Calu3 (cell line): ENCODE measurements at regions not wholly inside any gene's neighbourhood (a gene's known extent, or its start where the extent isn't known, plus 50 kb on each side); places are given as distances from the start of the nearest gene placed in this dataset.

Experiments
- BruUV-seq: library from RNA; stranded (reverse); fragments of 400-500 nt; replicated peaks from 2 replicates; lab custom pipeline; 2021; lab: Mats Ljungman, UMichigan
- CTCF ChIA-PET: fragments of 300-600 bp; sonication (Branson Sonifier 250); formaldehyde crosslinking; loops from one replicate; lab custom pipeline; 2022; ENCODE audit warnings: antibody characterized with exemption; lab: Charles Lee
- DNase-seq: peaks from one replicate; pipeline ENCODE4 v3.0.0; 2022
- H3K27ac Mint-ChIP-seq: one replicate; pipeline ENCODE4 v1.8.0; 2022; ENCODE audit warnings: mixed read lengths; ENCODE audit not compliant: unreplicated experiment
- H3K27me3 Mint-ChIP-seq: one replicate; pipeline ENCODE4 v1.8.0; 2022; ENCODE audit warnings: mixed read lengths; ENCODE audit not compliant: unreplicated experiment
- H3K36me3 Mint-ChIP-seq: one replicate; pipeline ENCODE4 v1.8.0; 2022; ENCODE audit warnings: mild to moderate bottlenecking, moderate library complexity, mixed read lengths; ENCODE audit not compliant: insufficient read depth, unreplicated experiment
- H3K4me1 Mint-ChIP-seq: one replicate; pipeline ENCODE4 v1.8.0; 2022; ENCODE audit warnings: mild to moderate bottlenecking, low read depth, mixed read lengths; ENCODE audit not compliant: unreplicated experiment
- H3K4me3 Mint-ChIP-seq: one replicate; pipeline ENCODE4 v1.8.0; 2022; ENCODE audit warnings: mild to moderate bottlenecking, low read depth, moderate library complexity, mixed read lengths; ENCODE audit not compliant: unreplicated experiment
- H3K9me3 Mint-ChIP-seq: one replicate; pipeline ENCODE4 v1.8.0; 2022; ENCODE audit warnings: low read depth, mixed read lengths; ENCODE audit not compliant: unreplicated experiment
- CTCF ChIP-seq: fragments of 200-600 bp; IDR thresholded peaks from one replicate; pipeline ENCODE4 v1.8.0; 2022; ENCODE audit warnings: antibody characterized with exemption; ENCODE audit not compliant: unreplicated experiment
- intact Hi-C: fragments of 100-400 bp; cut with micrococcal nuclease; formaldehyde crosslinking; loops from one replicate; pipeline ENCODE4 v1.10.0; 2022; ENCODE audit not compliant: unreplicated experiment

- Mint-ChIP-seq H3K27ac (no peak overlapping the region), H3K36me3 (no peaks in the 10 kb centered on the region), H3K27me3 (no peaks in the 10 kb centered on the region), H3K4me1 (no peaks in the 10 kb centered on the region), H3K4me3 (no peak overlapping the region), H3K9me3 (peaks cover 3% of the 10 kb centered on the region)
- intact Hi-C loops, result no loop called here
- TF ChIP-seq CTCF, result no peak
- no TSS peak for BruUV-seq
- no peak for DNase-seq
- CTCF ChIA-PET, result no interaction called here
Measured at GRCh38 chr3:157741607-157742006, 238.4 kb upstream of the VEPH1 start.

GRCh38 chr3:157738441-157738840 is 235.2 kb upstream of the VEPH1 start:
- H3K9me3 Mint-ChIP-seq, result peaks cover 8% of the 10 kb centered on the region
- CTCF ChIA-PET, result no interaction called here
- TF ChIP-seq CTCF, result no peak
- intact Hi-C loops, result no loop called here
- H3K4me3 Mint-ChIP-seq, result no peak overlapping the region
- H3K27ac Mint-ChIP-seq, result no peak overlapping the region
- no peaks in the 10 kb centered on the region for H3K27me3 Mint-ChIP-seq
- no peak for DNase-seq
- no peaks in the 10 kb centered on the region for H3K36me3 Mint-ChIP-seq
- H3K4me1 Mint-ChIP-seq, result no peaks in the 10 kb centered on the region
- BruUV-seq, result no TSS peak

- Mint-ChIP-seq H3K4me3 (no peak overlapping the region), H3K27ac (no peak overlapping the region), H3K36me3 (no peaks in the 10 kb centered on the region), H3K9me3 (peaks cover 4% of the 10 kb centered on the region), H3K4me1 (no peaks in the 10 kb centered on the region), H3K27me3 (peaks cover 35% of the 10 kb centered on the region)
- no peak for DNase-seq
- TF ChIP-seq CTCF, result no peak
- intact Hi-C loops, result no loop called here
- CTCF ChIA-PET, result no interaction called here
- BruUV-seq, result no TSS peak
Measured at GRCh38 chr3:157718800-157719199, 215.6 kb upstream of the VEPH1 start.

- CTCF ChIA-PET, result no interaction called here
- H3K27me3 Mint-ChIP-seq, result peaks cover 24% of the 10 kb centered on the region
- intact Hi-C loops, result no loop called here
- H3K4me3 Mint-ChIP-seq, result no peak overlapping the region
- no peak for DNase-seq
- H3K4me1 Mint-ChIP-seq, result no peaks in the 10 kb centered on the region
- H3K36me3 Mint-ChIP-seq, result no peaks in the 10 kb centered on the region
- H3K27ac Mint-ChIP-seq, result no peak overlapping the region
- no peaks in the 10 kb centered on the region for H3K9me3 Mint-ChIP-seq
- BruUV-seq, result no TSS peak
- no peak for TF ChIP-seq CTCF
Measured at GRCh38 chr3:157713101-157713500, 209.9 kb upstream of the VEPH1 start.
